ENCODE measurements at regions not wholly inside any gene's neighbourhood (a gene's known extent, or its start where the extent isn't known, plus 50 kb on each side); places are given as distances from the start of the nearest gene placed in this dataset.
A peak's percentile ranks its signal among the peaks of the same experiment; 100 is the strongest.
"Not testable (repeated sequence)": the region's sequence is repeated elsewhere in the genome, so short reads cannot be mapped to it uniquely, and the experiment has no call there.

GRCh38 chr4:8976466-8977128 is 105.0 kb upstream of the HMX1 start:
- not testable (repeated sequence) for DNase-seq (ENCODE audit: extremely low read depth in 1 of 2, low read depth in 1 of 2)

DNA sequence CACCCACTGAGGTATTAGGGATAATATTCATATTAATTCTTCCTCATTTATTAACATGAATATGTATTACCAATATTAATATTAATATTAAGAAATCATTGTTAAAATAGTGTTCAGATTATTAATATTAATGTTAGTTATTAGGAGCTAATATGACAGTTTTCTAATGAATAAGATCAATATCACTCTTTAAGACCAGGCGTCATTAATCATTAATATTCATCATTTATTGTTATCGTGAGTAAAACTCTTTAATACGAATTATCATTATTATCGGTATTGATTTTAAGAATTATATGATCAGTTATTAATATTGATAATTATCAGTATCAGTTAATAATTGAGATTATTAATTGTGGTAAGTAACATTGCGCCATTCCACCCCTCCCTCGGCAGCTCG is 101.0 kb upstream of the HMX1 start:
- not testable (repeated sequence) for DNase-seq (ENCODE audit: extremely low read depth in 1 of 2, low read depth in 1 of 2)

DNA sequence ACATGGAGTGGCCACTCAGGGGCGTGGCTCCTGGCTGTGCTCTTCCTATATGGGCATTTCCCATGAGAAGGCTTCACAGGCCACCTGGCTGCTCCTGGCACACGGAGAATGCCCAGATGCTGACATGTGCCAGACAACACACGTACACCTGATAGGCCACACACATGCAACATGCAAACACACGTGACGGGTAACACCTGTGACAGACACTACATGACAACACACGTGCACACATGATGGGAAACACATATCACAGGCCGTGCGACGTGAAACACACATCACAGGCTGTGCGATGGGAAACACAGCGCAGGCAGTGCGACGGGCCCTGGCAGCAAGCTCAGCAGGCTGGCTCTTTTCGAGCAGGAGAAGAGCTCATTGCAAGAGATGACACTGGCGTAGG is 94.3 kb upstream of the HMX1 start:
- not testable (repeated sequence) for DNase-seq (ENCODE audit: extremely low read depth in 1 of 2, low read depth in 1 of 2)

- DNase-seq (ENCODE audit: extremely low read depth in 1 of 2, low read depth in 1 of 2): not testable (repeated sequence)
Measured at GRCh38 chr4:8964201-8964788, 92.7 kb upstream of the HMX1 start.

GRCh38 chr4:8963533-8963932 is 91.9 kb upstream of the HMX1 start:
- not testable (repeated sequence) for DNase-seq (ENCODE audit: extremely low read depth in 1 of 2, low read depth in 1 of 2)

DNA sequence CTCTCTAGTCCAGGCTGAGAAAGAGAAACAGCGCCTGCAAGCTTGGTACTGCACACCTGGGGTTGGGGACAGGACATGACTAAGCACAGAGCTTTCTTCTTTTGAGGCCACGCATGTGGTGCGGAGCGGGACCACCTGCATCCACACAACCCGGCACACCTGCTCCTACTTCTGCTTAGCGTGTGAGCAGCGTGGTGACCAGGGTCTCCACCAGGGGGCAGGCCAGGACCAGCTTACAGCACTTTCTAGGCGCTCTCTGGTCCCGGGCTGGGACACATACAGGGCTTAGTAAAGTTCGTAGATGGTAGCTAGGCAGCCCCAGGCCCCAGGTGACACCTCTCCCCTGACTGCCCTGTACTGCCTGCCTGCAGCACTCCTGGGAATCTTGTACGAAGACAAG is 89.7 kb upstream of the HMX1 start:
- peak; percentile 21 to 45 for DNase-seq (ENCODE audit: extremely low read depth in 1 of 2, low read depth in 1 of 2)

DNA sequence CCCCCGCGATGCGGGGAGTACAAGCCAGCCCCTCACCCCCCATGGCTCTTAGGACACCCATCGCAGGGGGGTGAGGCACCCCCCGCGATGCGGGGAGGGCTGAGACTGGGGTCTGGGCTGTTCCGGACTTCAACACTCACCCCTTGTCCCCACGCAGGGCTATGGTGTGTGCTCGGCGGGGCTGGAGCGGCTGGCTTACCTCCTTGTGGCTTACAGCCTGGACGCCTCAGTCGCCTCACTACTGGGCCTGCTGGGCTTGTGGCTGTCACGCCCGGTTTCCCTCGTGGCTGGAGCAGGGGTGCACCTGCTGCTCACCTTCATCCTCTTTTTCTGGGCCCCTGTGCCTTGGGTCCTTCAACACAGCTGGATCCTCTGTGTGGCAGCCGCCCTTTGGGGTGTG is 87.8 kb upstream of the HMX1 start:
- not testable (repeated sequence) for DNase-seq (ENCODE audit: extremely low read depth in 1 of 2, low read depth in 1 of 2)

GRCh38 chr4:8954001-8954400 is 82.4 kb upstream of the HMX1 start:
- DNase-seq (ENCODE audit: extremely low read depth in 1 of 2, low read depth in 1 of 2): not testable (repeated sequence)

DNA sequence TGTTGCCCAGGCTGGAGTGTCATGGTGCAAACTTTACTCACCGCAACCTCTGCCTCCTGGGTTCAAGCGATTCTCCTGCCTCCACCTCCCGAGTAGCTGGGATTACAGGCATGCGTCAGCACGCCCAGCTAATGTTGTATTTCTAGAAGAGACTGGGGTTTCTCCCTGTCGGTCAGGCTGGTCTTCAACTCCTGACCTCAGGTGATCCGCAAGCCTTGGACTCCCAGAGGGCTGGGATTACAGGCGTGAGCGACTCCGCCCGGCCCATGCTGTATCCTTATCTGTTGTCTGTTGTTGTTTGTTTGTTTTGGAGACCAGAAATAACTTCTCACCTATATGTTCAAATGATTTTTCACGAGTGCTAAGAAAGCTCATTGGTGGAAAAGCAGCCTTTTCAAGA is 81.2 kb upstream of the HMX1 start:
- DNase-seq (ENCODE audit: extremely low read depth in 1 of 2, low read depth in 1 of 2): not testable (repeated sequence)

- DNase-seq (ENCODE audit: extremely low read depth in 1 of 2, low read depth in 1 of 2): not testable (repeated sequence)
Measured at GRCh38 chr4:8952109-8952508, 80.5 kb upstream of the HMX1 start.

- not testable (repeated sequence) for DNase-seq (ENCODE audit: extremely low read depth in 1 of 2, low read depth in 1 of 2)
Measured at GRCh38 chr4:8945506-8945905, 73.9 kb upstream of the HMX1 start.

GRCh38 chr4:8943367-8943766 is 71.7 kb upstream of the HMX1 start:
- not testable (repeated sequence) for DNase-seq (ENCODE audit: extremely low read depth in 1 of 2, low read depth in 1 of 2)

DNA sequence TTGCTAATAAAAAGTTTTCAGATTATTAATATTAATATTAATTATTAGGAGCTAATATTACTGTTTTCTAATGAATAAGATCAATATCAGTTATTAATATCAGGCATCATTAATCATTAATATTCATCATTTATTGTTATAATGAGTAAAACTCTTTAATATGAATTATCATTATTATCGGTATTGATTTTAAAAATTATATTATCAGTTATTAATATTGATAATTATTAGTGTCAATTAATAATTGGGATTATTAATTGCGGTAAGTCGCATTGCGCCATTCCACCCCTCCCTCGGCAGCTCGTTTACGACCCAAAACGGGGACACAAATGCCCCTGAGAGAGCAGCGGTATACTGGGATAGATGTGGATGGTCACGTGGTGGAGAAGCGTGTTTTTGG is 70.4 kb upstream of the HMX1 start:
- DNase-seq (ENCODE audit: extremely low read depth in 1 of 2, low read depth in 1 of 2): not testable (repeated sequence)

GRCh38 chr4:8941492-8941805 is 69.8 kb upstream of the HMX1 start:
- DNase-seq (ENCODE audit: extremely low read depth in 1 of 2, low read depth in 1 of 2): not testable (repeated sequence)

- DNase-seq (ENCODE audit: extremely low read depth in 1 of 2, low read depth in 1 of 2): no peak
Measured at GRCh38 chr4:8940792-8941491, 69.3 kb upstream of the HMX1 start.

GRCh38 chr4:8939840-8940742 is 68.5 kb upstream of the HMX1 start:
- DNase-seq (ENCODE audit: extremely low read depth in 1 of 2, low read depth in 1 of 2): no peak

DNA sequence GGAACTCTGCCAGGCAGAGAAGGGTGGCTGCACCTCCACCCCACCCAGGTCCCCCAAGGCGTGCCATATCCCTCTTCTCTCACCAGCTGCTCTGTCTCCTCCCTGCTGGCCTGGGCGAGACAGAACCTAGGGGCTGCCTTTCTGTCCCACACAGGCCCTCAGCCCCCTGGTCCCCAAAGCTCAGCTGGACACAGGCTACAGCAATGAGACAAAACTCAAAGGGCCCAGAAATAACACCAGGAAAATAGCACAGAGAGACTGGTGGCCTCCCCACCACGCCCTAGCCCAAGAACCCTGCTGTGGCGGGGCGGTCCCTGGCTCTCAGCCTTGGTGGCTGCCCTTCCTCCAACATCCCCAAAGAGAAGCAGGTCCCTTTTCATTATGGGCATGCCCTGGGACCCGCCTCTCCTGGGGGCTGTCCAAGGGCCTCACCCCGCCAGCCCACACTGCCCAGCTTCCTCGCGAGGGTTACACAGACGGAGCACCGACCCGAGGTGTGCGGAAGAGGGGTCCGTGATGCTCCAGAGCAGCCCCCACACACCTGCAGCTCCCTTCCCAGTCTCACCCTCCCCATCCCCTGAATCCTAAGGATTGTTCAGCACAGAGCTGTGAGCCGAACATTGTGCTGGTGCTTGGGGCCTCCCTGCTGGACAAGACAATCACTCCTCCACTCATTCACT is 67.7 kb upstream of the HMX1 start:
- DNase-seq (ENCODE audit: extremely low read depth in 1 of 2, low read depth in 1 of 2): no peak

GRCh38 chr4:8938623-8939022 is 67.0 kb upstream of the HMX1 start:
- no peak for DNase-seq (ENCODE audit: extremely low read depth in 1 of 2, low read depth in 1 of 2)

GRCh38 chr4:8938137-8938536 is 66.5 kb upstream of the HMX1 start:
- DNase-seq (ENCODE audit: extremely low read depth in 1 of 2, low read depth in 1 of 2): no peak

- no peak for DNase-seq (ENCODE audit: extremely low read depth in 1 of 2, low read depth in 1 of 2)
Measured at GRCh38 chr4:8932884-8933283, 61.2 kb upstream of the HMX1 start.

DNA sequence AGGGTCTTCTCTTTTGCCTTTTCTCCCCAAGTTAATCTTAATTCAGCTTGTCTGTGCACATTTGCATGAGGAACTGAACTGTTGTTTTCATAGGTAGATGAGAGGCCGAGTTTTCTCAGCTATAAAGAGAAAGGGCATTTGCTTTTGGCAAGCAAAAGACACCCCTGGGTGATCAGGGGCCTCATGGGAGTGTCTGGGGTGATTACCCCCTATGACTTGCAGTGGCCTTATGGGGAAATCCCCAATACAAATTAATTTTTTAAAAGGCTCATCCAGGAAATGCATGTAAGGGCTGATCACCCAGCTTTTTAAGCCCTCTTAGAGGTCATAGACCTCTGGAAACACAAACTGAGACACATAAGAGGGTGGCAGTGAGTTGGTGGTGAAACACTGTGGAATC is 56.4 kb upstream of the HMX1 start:
- DNase-seq (ENCODE audit: extremely low read depth in 1 of 2, low read depth in 1 of 2): no peak
